ENCODE measurements at regions not wholly inside any gene's neighbourhood (a gene's known extent, or its start where the extent isn't known, plus 50 kb on each side); places are given as distances from the start of the nearest gene placed in this dataset.

- DNase-seq (ENCODE audit: low read depth), result peak; percentile 19
- no peak overlapping the region for H3K4me3 ChIP-seq (ENCODE audit: control insufficient read depth, low read depth, low read length)
- no peak for TF ChIP-seq CTCF (conservative IDR thresholded peaks at IDR 0.05; ENCODE audit: control insufficient read depth, insufficient read depth, low read depth, low read length)
These were observed 399.6 kb upstream of the DSEL start for GRCh38 chr18:67916097-67916496.

GRCh38 chr18:67913040-67913439 lies 396.5 kb upstream of the DSEL start:
- H3K4me3 ChIP-seq (ENCODE audit: control insufficient read depth, low read depth, low read length), result no peak overlapping the region
- no peak for TF ChIP-seq CTCF (conservative IDR thresholded peaks at IDR 0.05; ENCODE audit: control insufficient read depth, insufficient read depth, low read depth, low read length)
- no peak for DNase-seq (ENCODE audit: low read depth)

GRCh38 chr18:67901573-67901972 lies 385.1 kb upstream of the DSEL start:
- no peak for TF ChIP-seq CTCF (conservative IDR thresholded peaks at IDR 0.05; ENCODE audit: control insufficient read depth, insufficient read depth, low read depth, low read length)
- no peak for DNase-seq (ENCODE audit: low read depth)
- H3K4me3 ChIP-seq (ENCODE audit: control insufficient read depth, low read depth, low read length), result no peak overlapping the region

- DNase-seq (ENCODE audit: low read depth), result no peak
- H3K4me3 ChIP-seq (ENCODE audit: control insufficient read depth, low read depth, low read length), result no peak overlapping the region
- no peak for TF ChIP-seq CTCF (conservative IDR thresholded peaks at IDR 0.05; ENCODE audit: control insufficient read depth, insufficient read depth, low read depth, low read length)
These were observed 379.9 kb upstream of the DSEL start for GRCh38 chr18:67896451-67896850.

GRCh38 chr18:67893916-67894315 lies 377.4 kb upstream of the DSEL start:
- H3K4me3 ChIP-seq (ENCODE audit: control insufficient read depth, low read depth, low read length), result no peak overlapping the region
- no peak for TF ChIP-seq CTCF (conservative IDR thresholded peaks at IDR 0.05; ENCODE audit: control insufficient read depth, insufficient read depth, low read depth, low read length)
- no peak for DNase-seq (ENCODE audit: low read depth)

- TF ChIP-seq CTCF (conservative IDR thresholded peaks at IDR 0.05; ENCODE audit: control insufficient read depth, insufficient read depth, low read depth, low read length), result no peak
- no peak overlapping the region for H3K4me3 ChIP-seq (ENCODE audit: control insufficient read depth, low read depth, low read length)
- DNase-seq (ENCODE audit: low read depth), result no peak
These were observed 360.4 kb upstream of the DSEL start for GRCh38 chr18:67876871-67877270.

GRCh38 chr18:67875944-67876343 lies 359.4 kb upstream of the DSEL start:
- no peak overlapping the region for H3K4me3 ChIP-seq (ENCODE audit: control insufficient read depth, low read depth, low read length)
- TF ChIP-seq CTCF (conservative IDR thresholded peaks at IDR 0.05; ENCODE audit: control insufficient read depth, insufficient read depth, low read depth, low read length), result no peak
- peak; percentile 15 for DNase-seq (ENCODE audit: low read depth)
